UCSD-AML1 (cell line): ENCODE measurements at regions not wholly inside any gene's neighbourhood (a gene's known extent, or its start where the extent isn't known, plus 50 kb on each side); places are given as distances from the start of the nearest gene placed in this dataset.

ENCODE experiments used
- DNase-seq: peaks from one replicate; lab custom pipeline; 2025; ENCODE audit not compliant: unreplicated experiment; lab: John Stamatoyannopoulos, UW

DNA sequence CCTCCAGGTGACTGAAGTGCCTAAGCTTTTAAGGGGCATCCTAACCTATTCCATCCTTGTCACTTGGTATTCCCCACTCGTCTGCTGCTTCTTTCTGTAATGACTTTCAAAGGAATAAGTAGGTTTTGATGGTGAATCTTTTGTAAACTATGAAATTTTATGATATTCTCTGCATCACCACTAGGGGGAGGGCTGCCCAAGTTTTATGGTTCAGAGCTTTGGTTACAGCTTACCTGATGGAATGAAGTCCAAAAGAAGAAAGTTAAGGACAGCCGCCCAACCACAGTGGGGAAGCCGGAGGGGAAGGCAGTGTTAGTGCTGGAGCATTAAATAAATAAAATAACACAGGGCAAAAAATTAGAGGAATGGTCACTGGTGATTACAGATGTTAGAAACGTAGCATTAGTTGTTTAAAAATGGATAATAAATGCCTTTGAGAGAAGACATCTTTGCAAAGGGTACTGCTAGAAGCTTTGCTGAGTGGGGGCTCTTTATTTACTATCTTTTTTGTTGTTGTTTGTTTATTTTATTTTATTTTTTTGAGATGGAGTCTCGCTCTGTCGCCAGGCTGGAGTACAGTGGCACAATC lies 204.9 kb downstream of the GBA3 start:
- DNase-seq: no peak

DNA sequence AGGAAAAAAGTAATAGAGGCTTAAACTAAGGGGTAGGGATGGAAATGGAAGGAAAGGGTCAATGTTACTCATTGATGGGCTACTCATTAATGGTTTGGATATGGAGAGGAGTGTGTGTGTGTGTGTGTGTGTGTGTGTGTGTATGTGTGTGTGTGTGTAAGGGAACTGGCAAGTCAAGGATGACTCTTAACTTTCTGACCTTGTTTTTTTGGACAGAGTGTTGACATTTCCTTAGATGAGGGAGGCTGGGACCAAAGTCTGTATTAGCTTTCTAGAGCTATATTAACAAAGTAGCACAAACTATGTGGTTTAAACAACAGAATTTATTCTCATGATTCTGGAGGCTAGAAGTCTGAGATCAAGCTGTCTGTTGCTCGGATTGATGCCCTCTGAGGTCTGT lies 202.7 kb downstream of the GBA3 start:
- no peak for DNase-seq

DNA sequence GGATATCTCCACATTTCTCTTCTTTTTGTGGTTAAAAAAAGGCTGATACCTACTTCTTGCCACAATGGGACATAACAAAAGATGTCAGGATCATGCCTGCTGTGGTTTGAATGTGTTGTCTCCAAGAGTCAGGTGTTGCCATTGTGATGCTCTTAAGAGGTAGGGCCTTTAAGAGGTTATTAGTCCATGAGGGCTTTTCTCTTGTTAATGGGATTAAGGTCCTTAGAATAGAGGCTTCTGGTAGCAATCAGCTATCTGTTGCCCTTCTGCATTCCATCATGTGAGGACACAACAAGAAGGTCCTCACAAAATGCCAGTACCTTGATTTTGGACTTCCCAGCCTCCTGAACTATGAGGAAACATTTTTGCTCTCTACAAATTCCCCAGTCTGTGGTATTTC lies 191.4 kb downstream of the GBA3 start:
- no peak for DNase-seq

DNA sequence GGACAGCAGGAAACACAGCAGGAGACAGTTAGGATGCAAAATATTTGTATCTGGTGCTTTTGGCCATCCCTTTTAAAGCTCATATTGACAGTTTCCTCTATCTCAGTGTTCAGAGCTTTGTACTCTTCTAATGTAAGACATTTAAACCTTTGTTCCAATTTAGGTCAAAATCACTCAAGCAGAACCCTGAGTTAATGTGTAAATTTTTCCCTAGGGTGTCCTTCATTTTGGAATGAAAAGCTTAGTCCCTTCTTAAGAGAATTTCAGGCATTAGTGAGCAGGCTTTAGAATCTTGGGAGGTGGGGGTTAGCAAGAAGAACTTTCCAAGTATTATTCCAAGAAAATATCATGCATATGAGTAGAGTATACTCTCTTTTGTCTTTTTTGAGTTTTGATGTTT lies 188.7 kb downstream of the GBA3 start:
- DNase-seq: no peak

DNA sequence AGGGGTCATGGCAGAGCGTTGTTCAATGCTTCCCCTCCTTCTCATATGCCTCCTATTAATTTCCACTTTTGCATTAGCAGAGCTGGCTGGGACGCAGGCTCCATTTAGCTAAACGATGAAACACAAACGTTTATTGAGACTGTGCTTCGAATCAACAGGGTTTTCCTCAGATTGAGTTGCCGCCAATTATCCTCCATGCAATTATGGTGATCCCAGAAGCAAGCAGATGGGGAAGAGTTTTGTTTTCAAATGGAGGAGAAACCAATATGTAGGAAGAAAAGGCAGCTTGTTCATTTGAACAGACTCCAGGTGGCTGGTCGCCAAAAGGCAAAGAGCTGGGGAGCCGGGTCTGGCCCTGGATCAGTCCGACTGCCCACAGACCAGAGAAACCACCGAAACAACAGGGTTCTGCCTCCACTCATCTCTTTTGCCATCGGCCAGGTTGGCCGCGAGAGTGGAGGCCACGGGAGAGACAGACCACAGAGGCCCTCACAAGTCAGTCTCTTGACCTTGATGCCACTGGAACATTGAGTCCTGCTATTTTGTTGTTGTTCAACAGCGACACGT lies 184.8 kb downstream of the GBA3 start:
- no peak for DNase-seq

DNA sequence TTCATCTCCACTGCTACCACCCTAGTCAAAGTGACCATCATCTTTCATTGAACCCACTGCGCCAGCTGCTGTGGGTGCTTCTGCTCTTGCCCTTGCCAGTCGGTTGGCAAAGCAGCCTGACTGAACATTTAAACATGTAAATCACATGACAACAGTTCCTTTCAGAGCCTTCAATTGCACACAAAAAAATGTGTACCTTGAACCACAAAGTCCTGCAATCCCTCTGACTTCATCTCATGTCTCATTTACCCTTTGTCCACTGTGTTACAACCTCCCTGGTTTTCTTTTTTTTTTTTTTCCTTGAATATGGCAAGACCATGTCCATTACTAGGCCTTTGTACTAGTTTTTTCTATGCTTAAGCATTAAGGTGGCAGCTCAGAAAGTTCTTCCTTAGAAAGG lies 183.5 kb downstream of the GBA3 start:
- no peak for DNase-seq

DNA sequence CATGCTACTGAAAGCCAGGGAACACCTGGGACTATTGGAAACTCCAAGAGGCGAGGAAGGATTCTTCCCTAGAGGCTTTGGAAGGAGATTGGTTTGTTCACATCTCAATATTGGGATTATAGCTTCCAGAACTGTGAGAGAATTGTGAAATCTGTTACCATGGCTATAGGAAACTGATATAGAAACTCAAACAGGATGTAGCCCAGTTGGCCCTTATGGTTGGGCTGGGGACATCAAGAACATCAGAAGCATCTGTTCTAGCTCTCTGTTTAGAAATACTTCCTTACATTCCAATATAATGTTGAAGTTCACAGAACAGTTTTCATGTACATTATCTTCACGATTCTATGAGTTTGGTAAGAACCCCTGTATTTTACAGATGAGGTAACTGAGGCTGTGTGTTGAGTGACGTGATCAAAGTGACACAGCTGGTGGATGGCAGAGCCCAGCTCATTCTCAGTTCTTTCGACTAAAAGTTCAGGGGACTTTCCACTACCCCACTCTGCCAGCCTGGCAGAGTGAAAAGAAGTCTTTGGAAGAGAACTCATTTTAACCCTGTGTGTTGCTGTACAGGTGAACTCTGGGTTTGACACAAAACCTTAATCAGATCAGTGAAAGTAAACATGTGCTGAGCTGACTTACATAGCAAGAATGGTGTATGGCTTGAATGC lies 183.0 kb downstream of the GBA3 start:
- DNase-seq: no peak

DNA sequence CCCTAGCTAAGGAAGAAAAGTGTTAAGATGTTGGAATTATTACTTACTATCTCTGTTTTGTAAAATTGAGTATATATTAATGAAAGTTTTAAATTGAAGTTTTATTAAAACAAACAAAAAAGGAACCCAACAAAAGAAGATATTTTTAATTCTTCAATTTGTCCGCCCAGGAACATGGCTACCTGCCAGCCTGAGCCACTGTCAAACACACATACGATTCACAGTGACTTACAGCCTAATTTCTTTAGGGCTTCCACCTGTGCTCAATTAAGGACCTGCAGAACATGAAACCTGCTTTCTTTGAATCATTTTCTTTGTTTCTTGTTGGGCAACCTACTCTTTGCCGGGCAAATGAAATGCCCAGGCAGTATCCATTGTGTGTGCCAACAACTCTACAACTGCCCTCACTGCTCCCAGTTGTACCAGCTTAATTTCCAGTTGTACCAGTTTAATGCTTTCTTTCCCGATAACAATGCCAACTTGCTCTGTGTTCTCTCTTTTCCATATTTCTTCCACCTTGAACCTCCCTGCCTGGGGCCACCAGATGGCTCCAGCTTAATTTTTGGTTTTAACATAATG lies 181.7 kb downstream of the GBA3 start:
- no peak for DNase-seq

DNA sequence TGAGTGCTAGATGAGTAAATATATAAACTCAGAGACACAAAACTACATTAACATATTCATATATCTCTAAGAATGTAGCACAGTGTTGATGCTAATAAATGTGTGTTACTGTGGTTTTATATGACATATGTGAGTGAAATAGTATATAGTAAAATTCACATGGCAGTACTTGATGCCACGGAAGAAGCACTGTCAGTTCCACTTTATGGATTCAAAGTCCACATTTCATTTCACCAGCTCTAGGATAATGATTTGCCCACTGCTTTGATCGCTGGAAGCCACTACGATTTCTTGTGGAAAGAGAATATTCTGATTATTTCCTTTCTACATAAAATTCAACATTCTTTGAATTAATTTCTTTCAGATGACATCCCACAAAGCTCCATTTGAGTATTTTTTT lies 181.2 kb downstream of the GBA3 start:
- DNase-seq: no peak

DNA sequence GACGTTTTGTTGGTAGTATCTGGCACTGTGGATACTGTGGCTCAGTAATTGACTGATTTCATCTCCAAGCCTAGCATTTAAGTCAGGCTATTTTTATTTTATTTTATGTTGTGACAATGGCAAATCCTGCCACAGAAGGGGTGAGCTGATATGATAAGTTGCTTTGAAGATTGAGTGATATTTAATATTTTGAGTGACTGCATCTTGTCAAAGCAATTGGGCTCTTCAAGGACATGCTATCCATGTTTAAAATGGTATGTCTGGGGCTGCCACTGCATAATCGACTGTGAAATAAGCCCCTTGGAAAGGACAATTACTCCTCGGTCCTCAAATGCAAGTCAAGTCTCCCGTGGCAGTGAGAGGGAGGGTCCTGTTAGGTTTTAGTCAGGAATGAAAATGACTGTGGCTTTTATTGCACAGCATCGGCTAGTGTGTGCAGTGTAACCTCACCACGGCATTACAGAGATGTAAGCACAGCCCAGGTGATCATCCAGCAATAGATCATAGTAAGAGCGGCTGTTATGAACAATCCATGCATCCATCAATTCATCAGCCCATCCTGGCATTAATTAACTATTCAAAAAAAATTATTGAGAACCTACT lies 178.2 kb downstream of the GBA3 start:
- no peak for DNase-seq

DNA sequence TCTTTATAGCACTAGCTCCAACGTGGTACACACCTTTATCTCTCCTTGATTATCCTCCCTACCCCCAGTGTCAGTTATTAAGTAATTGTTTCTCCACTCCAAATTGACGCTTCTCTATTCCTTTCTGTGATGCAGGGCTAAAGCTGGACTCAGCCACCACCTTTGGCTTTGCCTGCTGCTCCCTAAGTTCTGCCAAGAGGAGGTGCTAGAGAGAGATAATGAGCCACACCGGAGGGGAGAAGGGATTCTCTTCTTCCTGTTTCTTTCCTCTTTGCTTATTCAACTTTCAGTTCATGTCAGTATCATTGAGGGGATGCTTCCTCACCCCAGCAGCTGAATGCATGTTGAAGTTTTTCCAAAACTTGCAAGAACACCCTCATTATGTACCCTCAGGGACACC lies 176.5 kb downstream of the GBA3 start:
- no peak for DNase-seq
